ENCODE measurements at regions not wholly inside any gene's neighbourhood (a gene's known extent, or its start where the extent isn't known, plus 50 kb on each side); places are given as distances from the start of the nearest gene placed in this dataset.

DNA sequence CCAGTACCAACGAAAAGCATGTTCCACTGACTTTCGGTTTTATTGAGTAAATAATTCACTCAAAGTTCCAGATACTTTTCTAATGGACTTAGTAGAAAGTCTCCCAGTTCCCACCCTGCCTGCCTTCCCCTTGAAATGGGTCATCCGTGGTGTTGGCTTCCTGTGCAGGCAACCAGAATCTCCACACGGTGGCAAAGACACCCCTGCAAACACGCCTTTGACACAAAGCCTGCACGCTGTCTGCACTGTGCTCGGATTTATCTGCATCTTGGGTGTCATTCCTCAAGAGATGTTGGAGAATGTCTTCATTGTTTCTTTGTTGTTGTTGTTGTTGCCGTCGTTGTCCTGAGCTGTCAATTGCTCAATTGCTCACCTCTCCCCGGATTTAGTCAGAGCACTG is 150.0 kb upstream of the IRX2 start:
- DNase-seq, result no peak
- intact Hi-C loops (cut with DNase I; ENCODE audit: low total_unique reads), result no loop called here

DNA sequence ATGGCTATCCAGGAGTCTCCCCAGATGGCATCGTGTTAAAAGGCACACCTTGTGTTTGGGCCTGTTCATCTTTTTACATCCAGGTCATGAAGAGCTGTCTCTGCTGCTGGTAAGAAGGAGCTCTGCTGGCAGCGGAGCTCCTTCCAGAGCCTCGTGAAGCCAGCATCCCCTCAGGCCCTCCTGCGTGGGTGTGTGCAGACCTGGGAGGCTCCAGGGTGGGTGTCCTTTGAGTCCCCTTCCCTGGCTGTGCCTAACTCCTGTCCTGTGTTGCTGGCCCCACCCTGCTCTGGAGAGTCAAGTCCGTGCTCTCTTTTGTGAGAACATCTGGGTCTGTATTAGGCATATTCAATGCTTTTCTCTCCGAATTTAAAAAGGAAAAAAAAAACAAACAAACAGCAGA is 149.6 kb upstream of the IRX2 start:
- TF ChIP-seq, protein P1, sequence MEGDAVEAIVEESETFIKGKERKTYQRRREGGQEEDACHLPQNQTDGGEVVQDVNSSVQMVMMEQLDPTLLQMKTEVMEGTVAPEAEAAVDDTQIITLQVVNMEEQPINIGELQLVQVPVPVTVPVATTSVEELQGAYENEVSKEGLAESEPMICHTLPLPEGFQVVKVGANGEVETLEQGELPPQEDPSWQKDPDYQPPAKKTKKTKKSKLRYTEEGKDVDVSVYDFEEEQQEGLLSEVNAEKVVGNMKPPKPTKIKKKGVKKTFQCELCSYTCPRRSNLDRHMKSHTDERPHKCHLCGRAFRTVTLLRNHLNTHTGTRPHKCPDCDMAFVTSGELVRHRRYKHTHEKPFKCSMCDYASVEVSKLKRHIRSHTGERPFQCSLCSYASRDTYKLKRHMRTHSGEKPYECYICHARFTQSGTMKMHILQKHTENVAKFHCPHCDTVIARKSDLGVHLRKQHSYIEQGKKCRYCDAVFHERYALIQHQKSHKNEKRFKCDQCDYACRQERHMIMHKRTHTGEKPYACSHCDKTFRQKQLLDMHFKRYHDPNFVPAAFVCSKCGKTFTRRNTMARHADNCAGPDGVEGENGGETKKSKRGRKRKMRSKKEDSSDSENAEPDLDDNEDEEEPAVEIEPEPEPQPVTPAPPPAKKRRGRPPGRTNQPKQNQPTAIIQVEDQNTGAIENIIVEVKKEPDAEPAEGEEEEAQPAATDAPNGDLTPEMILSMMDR (IDR thresholded peaks at IDR 0.05), result no peak
- no peak for TF ChIP-seq POLR2A (IDR thresholded peaks at IDR 0.05)
- Histone ChIP-seq H3K4me3 (no peak overlapping the region), H3K36me3 (no peaks in the 10 kb centered on the region), H3K9me3 (no peaks in the 10 kb centered on the region), H3K27ac (no peak overlapping the region), H3K27me3 (no peaks in the 10 kb centered on the region), H3K4me1 (no peaks in the 10 kb centered on the region)
- intact Hi-C loops (cut with DNase I; ENCODE audit: low total_unique reads), result no loop called here
- no peak for DNase-seq

More for the DNA sequence above, 150.0 kb upstream of the IRX2 start:
- Histone ChIP-seq H3K27ac (no peak overlapping the region), H3K27me3 (no peaks in the 10 kb centered on the region), H3K4me3 (no peak overlapping the region), H3K36me3 (no peaks in the 10 kb centered on the region), H3K4me1 (no peaks in the 10 kb centered on the region), H3K9me3 (no peaks in the 10 kb centered on the region)
- TF ChIP-seq, protein P1 (IDR thresholded peaks at IDR 0.05), result no peak
- no peak for TF ChIP-seq POLR2A (IDR thresholded peaks at IDR 0.05)

DNA sequence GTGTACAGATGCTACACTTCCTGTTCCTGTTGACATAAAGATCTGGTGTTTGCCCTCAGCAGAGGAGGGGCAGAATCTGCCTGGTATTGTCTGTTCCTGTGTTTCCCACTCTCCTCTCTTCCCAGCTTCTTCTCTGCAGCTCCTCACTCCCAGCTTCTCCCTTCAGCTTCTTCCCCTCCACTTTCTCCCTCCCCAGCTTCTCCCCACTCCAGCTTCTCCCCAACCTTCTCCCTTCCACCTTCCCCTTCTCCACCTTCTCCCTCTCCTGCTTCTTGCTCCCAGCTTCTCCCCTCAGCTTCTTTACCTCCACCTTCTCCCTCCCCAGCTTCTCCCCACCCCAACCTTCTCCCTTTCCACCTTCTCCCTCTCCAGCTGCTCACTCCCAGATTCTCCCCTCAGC is 148.9 kb upstream of the IRX2 start:
- DNase-seq, result no peak
- Histone ChIP-seq H3K9me3 (no peaks in the 10 kb centered on the region), H3K27me3 (no peaks in the 10 kb centered on the region), H3K4me1 (no peaks in the 10 kb centered on the region), H3K4me3 (no peak overlapping the region), H3K36me3 (no peaks in the 10 kb centered on the region), H3K27ac (no peak overlapping the region)
- TF ChIP-seq, protein P1 (IDR thresholded peaks at IDR 0.05), result no peak
- no peak for TF ChIP-seq POLR2A (IDR thresholded peaks at IDR 0.05)
- intact Hi-C loops (cut with DNase I; ENCODE audit: low total_unique reads), result no loop called here

DNA sequence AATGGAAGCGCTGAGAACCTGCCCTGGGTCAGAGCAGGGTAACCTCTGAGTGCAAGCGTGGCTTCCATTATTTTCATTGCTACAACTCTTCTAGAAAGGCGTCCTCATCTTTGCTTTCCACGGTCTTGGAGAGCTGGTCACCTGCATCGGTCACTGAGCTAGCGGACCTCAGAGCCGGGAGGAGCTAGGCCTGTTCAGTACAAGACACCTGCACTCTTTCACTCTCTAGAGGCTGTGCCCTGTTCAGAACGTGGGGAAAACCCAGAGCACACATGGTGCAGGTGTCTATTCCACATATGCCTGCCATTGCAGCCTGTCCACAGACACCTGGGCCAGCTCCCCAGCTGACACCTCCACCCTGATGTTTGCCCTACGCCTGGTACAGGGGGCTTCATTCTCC is 147.8 kb upstream of the IRX2 start:
- Histone ChIP-seq H3K4me1 (no peaks in the 10 kb centered on the region), H3K9me3 (no peaks in the 10 kb centered on the region), H3K4me3 (no peak overlapping the region), H3K36me3 (no peaks in the 10 kb centered on the region), H3K27me3 (no peaks in the 10 kb centered on the region), H3K27ac (no peak overlapping the region)
- TF ChIP-seq, protein P1 (IDR thresholded peaks at IDR 0.05), result no peak
- no peak for TF ChIP-seq POLR2A (IDR thresholded peaks at IDR 0.05)
- no peak for DNase-seq
- intact Hi-C loops (cut with DNase I; ENCODE audit: low total_unique reads), result no loop called here

DNA sequence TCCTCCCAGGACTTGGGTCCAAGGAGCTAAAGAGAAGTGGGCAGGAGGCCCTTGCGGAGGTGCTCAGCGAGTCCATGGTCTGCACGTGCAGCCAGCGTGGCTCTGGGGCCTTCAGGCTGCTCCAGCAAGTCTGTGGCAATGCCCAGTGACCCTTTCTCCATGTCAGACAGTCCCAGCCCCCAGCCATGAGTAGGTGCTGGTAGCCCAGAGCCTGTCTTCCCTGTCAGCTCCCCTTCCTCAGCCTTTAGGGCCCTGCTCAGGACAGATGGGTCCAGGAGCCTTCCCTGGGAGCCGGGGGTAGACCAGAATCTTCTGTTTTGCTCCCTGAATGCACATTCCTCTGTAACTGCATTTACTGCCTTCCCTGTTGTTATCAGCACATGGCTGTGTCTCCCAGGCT is 147.2 kb upstream of the IRX2 start:
- no peak for TF ChIP-seq POLR2A (IDR thresholded peaks at IDR 0.05)
- TF ChIP-seq, protein P1 (IDR thresholded peaks at IDR 0.05), result no peak
- Histone ChIP-seq H3K4me1 (no peaks in the 10 kb centered on the region), H3K27ac (no peak overlapping the region), H3K9me3 (no peaks in the 10 kb centered on the region), H3K4me3 (no peak overlapping the region), H3K27me3 (no peaks in the 10 kb centered on the region), H3K36me3 (no peaks in the 10 kb centered on the region)
- intact Hi-C loops (cut with DNase I; ENCODE audit: low total_unique reads), result no loop called here
- no peak for DNase-seq
